T-helper 9 cell (primary cell): ENCODE measurements at regions not wholly inside any gene's neighbourhood (a gene's known extent, or its start where the extent isn't known, plus 50 kb on each side); places are given as distances from the start of the nearest gene placed in this dataset.
"Not testable (repeated sequence)": the region's sequence is repeated elsewhere in the genome, so short reads cannot be mapped to it uniquely, and the experiment has no call there.

Experiments used
- DNase-seq: peaks from one replicate; pipeline ENCODE4 v3.0.0-alpha.2; 2020

DNA sequence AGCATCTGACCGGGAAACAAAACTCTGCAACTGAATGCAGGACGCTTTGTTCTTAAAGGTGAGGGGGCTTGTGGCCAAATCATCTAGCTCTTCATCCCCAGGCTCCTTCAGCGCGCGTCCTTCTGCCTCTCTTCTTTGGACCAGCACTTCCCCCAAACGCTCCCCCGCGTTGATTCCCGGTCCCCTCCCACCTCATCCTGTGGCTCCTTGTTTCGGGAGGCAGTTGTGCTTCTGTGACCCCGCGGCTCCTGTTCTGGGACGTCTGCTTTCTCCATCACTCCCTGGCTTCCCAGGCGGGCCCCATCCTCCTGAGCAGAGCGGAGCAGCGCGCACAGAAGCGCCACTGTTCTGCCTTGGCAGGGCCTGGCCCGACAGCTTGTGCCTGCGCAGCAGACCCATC lies 109.7 kb upstream of the ZNG1E start:
- DNase-seq, result not testable (repeated sequence)

DNA sequence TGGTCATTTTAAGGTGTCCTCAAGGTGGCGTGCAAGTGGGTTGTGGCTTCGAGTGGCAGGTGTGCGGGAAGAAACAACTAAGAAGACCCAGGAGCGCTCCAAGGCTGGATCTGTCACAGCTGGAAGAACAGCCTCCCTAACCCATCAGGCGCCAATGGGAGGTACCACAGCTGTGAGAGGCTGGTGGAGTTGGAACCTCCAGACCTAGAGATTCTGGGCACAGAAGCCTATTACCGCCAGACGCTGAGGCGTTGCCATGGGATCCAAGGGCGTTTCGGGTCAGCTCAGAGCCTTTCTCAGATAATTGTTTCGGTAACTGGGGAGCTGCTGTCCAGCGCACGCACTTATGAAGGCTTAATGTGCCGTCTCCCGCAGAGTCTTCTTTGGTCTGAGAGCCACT lies 156.7 kb upstream of the ZNG1E start:
- DNase-seq, result not testable (repeated sequence)

DNA sequence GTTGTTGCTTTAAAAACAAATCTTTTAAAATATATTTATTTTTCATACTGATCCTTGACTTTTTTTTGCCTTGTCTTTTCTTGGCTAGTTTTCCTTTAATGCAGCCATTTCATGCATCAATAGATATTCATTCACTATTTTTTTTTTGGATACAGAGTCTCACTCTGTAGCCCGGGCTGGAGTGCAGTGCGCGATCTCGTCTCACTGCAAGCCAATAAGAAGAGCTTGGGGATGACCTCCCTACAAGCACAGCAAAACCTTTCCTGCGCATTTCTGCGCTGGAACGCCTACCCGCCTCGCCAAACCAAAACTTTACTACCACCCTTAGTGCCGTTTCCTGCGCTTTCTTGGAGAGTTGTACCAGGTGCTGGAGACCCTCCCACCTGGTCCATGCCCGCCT lies 161.3 kb upstream of the ZNG1E start:
- not testable (repeated sequence) for DNase-seq

DNA sequence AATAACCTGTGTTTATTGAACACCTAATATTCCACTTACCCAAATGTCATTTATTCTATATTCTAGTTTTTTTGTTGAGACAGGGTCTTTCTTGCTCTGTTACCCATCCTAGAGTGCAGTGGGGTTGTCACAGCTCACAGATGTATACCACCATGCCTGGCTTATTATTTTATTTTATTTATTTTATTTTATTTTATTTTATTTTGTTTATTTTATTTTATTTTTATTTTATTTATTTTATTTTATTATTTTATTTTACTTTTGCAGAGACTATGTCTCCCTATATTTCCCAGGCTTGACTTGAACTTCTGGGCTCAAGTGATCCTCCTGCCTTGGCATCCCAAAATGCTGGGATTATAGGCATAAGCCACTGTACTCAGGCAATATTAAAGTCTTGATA lies 167.8 kb upstream of the ZNG1E start:
- DNase-seq, result not testable (repeated sequence)

- not testable (repeated sequence) for DNase-seq
Measured at GRCh38 chr9:65504686-65505085, 171.0 kb upstream of the ZNG1E start.

DNA sequence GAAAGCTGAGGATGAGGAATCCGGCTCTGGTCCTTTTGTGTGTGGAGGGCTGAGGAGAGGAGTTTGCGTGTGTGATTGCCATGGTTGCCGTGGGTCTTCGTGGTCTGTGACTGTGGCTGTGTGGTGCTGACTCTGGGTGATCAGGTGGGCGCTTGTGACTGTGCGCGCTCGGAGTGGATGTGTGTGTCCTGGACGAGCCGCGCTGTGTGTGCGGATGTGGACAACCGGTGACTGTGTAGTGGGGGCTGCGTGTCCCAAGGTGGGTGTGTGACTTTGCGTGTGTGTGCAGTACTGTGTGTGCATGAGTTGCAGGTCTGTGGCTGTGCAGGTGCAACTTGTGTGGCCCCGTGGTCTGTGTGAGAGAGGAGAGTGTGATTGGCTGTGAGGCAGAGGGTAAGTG lies 172.0 kb upstream of the ZNG1E start:
- DNase-seq, result not testable (repeated sequence)

- DNase-seq, result not testable (repeated sequence)
Measured at GRCh38 chr9:65482890-65483289, 192.8 kb upstream of the ZNG1E start.

DNA sequence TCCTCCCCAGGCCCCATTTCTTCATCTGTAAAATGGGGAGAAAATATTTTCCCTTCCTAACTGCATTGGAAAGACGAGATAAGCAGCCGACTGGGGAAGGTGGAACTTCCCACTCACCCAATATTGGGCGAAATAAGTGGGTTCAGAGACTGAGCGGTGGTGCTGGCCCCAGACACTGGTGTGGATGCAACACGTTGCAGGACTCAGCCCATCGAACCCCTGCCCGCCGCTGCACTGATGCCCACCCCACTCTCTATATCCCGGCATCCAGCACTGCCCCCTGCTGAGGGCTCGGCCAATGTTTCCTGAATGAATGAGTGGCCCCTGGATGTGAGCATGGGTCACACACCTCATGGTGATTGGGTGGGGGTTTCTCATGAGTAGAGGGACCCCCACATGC lies 194.4 kb upstream of the ZNG1E start:
- DNase-seq, result not testable (repeated sequence)

GRCh38 chr9:65474891-65475290 lies 189.9 kb upstream of the FOXD4L5 start:
- not testable (repeated sequence) for DNase-seq

- DNase-seq, result not testable (repeated sequence)
Measured at GRCh38 chr9:65473059-65473822, 188.2 kb upstream of the FOXD4L5 start.

DNA sequence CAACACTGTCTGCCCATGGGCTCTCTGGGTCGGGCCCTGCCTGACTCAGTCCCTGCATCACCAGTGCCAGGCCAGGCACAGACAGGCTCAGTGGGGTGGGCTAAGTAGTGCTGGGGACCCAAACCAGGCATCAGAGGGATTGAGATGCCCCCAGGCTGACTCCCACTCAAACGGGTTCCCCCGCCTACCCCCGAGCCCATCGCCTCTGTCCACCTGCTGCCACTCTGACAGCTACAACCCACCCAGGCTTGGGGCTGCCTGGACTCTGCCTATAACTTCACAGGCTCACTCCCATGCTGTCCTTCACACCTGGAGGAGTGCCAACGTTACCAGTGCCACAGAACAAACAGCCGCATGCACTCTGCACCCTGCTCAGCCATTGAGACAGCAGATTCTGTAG lies 186.1 kb upstream of the FOXD4L5 start:
- DNase-seq, result not testable (repeated sequence)

DNA sequence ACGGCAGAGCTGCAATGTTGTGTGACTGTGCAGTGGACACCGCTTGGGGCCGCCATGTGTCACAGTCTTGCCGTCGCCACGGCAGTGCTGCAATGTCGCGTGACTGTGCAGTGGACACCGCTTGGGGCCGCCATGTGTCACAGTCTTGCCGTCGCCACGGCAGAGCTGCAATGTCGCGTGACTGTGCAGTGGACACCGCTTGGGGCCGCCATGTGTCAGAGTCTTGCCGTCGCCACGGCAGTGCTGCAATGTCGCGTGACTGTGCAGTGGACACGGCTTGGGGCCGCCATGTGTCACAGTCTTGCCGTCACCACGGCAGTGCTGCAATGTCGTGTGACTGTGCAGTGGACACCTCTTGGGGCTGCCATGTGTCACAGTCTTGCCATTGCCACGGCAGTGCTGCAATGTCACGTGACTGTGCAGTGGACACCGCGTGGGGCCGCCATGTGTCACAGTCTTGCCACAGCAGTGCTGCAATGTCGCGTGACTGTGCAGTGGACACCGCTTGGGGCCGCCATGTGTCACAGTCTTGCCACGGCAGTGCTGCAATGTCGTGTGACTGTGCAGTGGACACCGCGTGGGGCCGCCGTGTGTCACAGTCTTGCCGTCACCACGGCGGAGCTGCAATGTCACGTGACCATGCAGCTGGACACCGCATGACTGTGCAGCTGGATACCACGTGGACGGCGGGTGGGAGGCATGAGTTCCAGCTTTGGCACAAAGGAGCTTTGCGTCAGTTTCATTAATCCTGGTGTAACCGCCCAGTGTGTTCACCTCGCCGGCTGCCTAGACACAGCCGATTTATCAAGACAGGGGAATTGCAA lies 182.1 kb upstream of the FOXD4L5 start:
- DNase-seq, result not testable (repeated sequence)

DNA sequence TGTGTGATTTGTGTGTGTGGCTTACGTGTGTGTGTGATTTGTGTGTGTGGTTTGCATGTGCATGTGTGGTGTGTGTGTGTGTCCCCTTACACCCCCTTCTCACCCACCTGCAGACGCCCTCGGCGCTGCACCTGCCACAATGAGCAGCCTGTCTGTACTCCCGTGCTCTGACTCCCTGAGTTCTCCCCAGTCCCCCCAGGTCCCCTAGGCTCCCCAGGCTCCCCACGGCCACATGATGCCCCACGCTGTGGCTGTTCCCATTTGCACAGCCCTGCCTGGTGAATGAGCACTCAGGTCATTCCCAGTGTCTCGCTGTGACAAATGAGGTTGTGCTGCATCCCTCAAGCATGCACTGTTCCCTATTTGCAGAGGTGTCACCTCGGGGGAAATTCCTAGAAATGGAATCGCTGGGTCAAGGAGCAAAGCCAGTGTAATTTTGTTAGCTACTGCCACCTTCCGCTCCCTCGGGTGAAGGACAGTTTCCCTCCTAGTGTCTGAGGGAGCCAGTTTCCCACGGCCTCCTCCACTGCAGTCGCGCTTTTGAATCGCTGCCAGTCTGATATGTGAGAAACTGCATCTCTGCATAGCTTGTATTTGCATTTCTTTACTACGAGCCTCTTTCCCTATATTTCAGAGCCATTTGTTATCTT lies 180.4 kb upstream of the FOXD4L5 start:
- not testable (repeated sequence) for DNase-seq

GRCh38 chr9:65462476-65462875 lies 177.5 kb upstream of the FOXD4L5 start:
- DNase-seq, result not testable (repeated sequence)

DNA sequence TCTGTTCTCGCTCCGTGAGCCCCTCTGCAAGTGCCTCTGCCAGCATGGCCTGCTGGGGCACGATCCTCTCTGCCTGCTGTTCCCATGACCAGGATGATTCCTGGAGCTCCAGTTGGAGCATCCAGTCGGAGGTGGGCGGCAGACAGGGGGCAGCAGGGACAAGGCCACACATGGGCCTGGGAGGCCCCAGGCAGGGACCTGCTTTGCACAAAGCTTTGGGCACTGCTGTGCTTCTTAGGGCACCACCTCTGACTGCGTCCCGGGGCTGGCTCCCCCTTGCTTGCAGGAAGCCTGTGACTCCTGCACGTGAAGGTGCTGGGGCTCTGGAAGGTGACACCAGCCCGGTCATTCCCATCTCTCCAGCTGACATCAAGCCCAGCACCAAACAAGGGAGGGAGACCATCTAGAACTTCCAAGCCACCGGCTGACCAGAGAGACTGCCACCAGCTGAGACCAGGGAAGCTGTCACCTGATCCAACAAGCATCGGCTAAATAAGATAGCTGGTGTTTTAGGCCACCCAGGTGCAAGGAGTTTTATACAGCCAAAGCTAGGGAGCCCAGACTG lies 174.8 kb upstream of the FOXD4L5 start:
- DNase-seq, result no peak

DNA sequence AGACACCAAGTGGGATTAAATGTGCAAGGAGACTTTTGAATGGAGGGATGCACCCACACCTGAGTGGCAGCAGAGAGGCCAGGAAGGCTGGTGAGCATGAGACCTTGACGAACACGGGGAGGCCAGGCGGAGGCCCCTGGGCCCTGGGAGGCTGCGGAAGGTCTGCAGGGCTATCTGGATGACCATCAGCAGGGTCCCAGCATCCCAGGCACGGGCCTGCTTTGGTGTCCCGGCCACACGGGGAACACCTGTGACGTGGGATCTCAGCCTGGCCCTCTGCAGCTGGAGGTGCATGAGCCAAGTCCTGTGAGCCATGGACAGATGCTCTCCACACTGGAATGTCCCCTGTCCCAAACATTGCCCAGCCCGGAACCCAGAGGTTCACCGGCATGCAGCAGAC lies 174.0 kb upstream of the FOXD4L5 start:
- DNase-seq, result no peak

DNA sequence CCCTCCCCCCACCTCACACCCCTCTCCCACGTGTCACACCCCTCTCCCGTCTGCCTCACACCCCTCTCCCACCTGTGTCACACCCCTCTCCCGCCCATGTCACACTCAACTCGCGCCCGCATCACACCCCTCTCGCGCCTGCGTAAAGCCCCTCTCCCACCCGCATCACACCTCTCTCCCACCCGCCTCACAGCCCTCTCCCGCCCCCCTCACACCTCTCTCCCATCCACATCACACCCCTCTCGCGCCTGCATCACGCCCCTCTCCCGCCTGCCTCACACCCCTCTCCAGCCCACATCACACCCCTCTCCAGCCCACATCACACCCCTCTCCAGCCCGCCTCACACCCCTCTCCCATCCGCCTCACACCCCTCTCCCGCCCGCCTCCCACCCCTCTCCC lies 173.5 kb upstream of the FOXD4L5 start:
- DNase-seq, result no peak

DNA sequence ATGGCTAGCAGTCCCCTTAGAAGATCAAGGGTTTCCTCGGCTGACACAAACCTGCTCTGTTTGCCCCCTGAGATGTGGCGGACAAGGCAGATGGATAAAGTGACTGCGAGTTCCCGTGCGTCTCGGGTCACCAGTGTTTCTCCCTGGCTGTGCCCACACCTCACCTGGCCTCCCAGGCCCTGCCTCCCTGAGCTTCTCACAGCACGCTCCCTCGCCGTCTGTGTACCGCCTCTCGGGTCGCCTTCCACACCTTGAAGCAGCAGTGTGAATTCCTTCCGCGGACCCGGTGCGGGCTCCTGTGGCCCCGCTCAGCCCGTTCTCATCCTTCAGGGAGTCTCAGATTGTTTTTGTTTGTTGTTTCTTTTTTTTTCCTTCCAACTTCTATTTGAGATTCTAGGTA lies 172.0 kb upstream of the FOXD4L5 start:
- DNase-seq, result not testable (repeated sequence)

GRCh38 chr9:65455751-65456647 lies 171.0 kb upstream of the FOXD4L5 start:
- not testable (repeated sequence) for DNase-seq

- not testable (repeated sequence) for DNase-seq
Measured at GRCh38 chr9:65455136-65455535, 170.1 kb upstream of the FOXD4L5 start.

GRCh38 chr9:65454666-65455065 lies 169.7 kb upstream of the FOXD4L5 start:
- DNase-seq, result not testable (repeated sequence)

DNA sequence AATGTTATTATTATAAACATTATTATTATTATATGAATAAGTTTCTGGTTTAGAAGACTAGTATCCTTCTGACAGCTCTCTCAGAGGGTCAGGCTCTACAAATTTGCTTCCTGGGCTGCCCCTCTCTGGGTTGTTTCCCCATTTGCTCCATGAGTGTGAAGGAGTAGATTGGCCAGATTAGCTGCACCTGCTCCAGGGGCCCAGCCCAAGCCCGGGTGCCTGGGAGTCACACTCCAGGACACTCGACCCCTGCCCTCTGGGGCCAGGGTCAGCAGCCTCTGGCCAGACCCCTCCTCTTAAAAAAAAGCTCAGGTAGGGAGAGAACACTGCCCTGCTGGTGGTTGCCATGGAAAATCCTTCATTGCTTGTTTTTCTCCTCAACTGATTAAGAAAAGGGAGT lies 169.0 kb upstream of the FOXD4L5 start:
- DNase-seq, result not testable (repeated sequence)
